ENCODE measurements at regions not wholly inside any gene's neighbourhood (a gene's known extent, or its start where the extent isn't known, plus 50 kb on each side); places are given as distances from the start of the nearest gene placed in this dataset.

DNA sequence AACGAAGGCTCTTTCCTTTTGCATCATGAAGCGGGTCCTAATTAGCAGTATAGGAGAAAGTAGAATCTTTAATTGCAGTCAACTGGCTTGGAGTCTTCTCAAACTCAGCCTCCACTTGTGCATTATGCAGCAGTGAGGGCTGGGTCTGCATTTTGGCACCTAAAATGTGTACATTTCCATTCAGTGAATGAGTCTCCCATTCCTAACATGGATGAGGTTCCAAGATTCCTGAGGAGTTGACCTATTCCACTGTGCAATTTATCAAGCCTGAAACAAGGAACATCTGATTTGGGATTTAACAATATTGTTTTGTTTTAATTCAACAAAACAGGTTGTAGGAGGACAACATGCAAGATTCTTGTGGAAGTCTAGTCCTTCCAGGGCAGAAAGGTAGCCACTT lies 171.8 kb upstream of the S1PR3 start:
- intact Hi-C loops (cut with DNase I; ENCODE audit: low total_unique reads): no loop called here
- no peaks in the 10 kb centered on the region for H3K36me3 ChIP-seq
- 79 to 100% methylated on average over 2 of the region's 2 CpGs for WGBS, 2 donors (ENCODE audit: low coverage in 1 of 2)

DNA sequence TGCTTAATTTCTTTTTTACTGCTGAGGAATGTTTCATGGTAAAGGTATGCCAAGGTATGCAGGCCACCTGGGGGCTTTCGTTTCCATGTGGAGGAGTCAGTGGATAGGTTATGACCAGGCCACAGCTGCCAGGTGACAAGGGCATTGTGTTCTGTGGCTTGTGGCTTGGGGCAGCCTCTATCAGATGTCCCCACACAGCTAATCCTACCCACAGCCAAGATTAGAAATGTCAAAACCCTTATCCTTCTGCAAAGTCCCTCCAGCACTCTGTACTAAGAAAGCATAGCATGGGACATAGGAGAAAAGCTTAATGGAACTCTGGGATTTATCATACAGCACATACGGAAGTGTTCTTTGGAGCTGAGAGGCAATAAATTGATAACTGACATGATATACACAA lies 171.2 kb upstream of the S1PR3 start:
- no peak overlapping the region for H3K4me3 ChIP-seq
- TF ChIP-seq POLR2A (IDR thresholded peaks at IDR 0.05) (no peak), POLR2AphosphoS5 (IDR thresholded peaks at IDR 0.05) (no peak), EP300 (IDR thresholded peaks at IDR 0.05; ENCODE audit: low read depth) (no peak)
- TF ChIP-seq, protein P1, sequence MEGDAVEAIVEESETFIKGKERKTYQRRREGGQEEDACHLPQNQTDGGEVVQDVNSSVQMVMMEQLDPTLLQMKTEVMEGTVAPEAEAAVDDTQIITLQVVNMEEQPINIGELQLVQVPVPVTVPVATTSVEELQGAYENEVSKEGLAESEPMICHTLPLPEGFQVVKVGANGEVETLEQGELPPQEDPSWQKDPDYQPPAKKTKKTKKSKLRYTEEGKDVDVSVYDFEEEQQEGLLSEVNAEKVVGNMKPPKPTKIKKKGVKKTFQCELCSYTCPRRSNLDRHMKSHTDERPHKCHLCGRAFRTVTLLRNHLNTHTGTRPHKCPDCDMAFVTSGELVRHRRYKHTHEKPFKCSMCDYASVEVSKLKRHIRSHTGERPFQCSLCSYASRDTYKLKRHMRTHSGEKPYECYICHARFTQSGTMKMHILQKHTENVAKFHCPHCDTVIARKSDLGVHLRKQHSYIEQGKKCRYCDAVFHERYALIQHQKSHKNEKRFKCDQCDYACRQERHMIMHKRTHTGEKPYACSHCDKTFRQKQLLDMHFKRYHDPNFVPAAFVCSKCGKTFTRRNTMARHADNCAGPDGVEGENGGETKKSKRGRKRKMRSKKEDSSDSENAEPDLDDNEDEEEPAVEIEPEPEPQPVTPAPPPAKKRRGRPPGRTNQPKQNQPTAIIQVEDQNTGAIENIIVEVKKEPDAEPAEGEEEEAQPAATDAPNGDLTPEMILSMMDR (IDR thresholded peaks at IDR 0.05): no peak
- H3K4me1 ChIP-seq: no peaks in the 10 kb centered on the region
- no peaks in the 10 kb centered on the region for H3K27me3 ChIP-seq
- no peaks in the 10 kb centered on the region for H3K36me3 ChIP-seq
- no peak for DNase-seq
- intact Hi-C loops (cut with DNase I; ENCODE audit: low total_unique reads) (no loop called here), in situ Hi-C loops (cut with MboI; ENCODE audit: low pct_ligation_motif_present in 1 of 4, low pct_unique_long_range_greater_than_20kb in 1 of 4, low sequenced_read_pairs in 3 of 4) (no loop called here)
- no peaks in the 10 kb centered on the region for H3K9me3 ChIP-seq
- H3K27ac ChIP-seq: no peak overlapping the region
- 73 to 83% methylated on average over 1 to 2 of the region's 2 CpGs for WGBS, 2 donors (ENCODE audit: low coverage in 1 of 2)

More for the DNA sequence above, 171.8 kb upstream of the S1PR3 start:
- no peaks in the 10 kb centered on the region for H3K4me1 ChIP-seq
- no peak overlapping the region for H3K27ac ChIP-seq
- no peaks in the 10 kb centered on the region for H3K27me3 ChIP-seq
- H3K4me3 ChIP-seq: no peak overlapping the region
- TF ChIP-seq POLR2AphosphoS5 (IDR thresholded peaks at IDR 0.05) (no peak), EP300 (IDR thresholded peaks at IDR 0.05; ENCODE audit: low read depth) (no peak), POLR2A (IDR thresholded peaks at IDR 0.05) (no peak)
- TF ChIP-seq, protein P1 (IDR thresholded peaks at IDR 0.05): no peak
- in situ Hi-C loops (cut with MboI; ENCODE audit: low pct_ligation_motif_present in 1 of 4, low pct_unique_long_range_greater_than_20kb in 1 of 4, low sequenced_read_pairs in 3 of 4): no loop called here
- no peaks in the 10 kb centered on the region for H3K9me3 ChIP-seq
- no peak for DNase-seq

DNA sequence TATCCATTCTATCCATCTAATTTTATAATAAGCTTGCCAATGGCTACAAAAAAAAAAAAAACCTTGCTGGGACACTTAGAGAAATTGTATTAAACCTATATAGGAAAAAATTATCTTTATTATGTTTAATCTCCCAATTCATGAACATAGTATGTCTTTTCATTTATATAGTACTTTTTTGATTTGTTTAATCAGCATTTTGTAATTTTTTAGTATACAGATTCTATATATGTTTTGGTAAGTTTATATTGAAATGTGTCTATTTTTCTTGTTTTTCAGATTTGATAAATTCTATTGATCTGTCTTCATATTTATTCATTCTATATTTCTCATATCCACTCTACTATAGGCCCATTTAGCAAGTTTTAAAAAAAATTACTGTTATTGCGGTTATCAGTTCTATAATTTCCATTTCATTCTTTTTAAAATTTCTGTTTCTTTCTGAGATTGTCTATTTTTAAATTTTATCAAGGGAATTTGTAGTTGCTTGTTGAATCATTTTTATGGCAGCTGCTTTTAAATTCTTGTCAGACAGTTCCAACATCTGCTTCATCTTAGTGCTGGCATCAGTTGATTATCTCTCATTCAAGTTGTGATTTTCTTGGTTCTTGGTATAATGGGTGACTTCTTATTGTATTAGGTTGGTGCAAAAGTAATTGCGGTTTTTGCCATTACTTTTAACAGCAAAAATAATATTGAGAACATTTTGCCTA lies 170.1 kb upstream of the S1PR3 start:
- intact Hi-C loops (cut with DNase I; ENCODE audit: low total_unique reads) (no loop called here), in situ Hi-C loops (cut with MboI; ENCODE audit: low pct_ligation_motif_present in 1 of 4, low pct_unique_long_range_greater_than_20kb in 1 of 4, low sequenced_read_pairs in 3 of 4) (no loop called here)
- WGBS, 2 donors (ENCODE audit: low coverage in 1 of 2): 76 to 82% methylated on average over 2 of the region's 2 CpGs
- no peaks in the 10 kb centered on the region for H3K36me3 ChIP-seq
- no peak for DNase-seq
- no peak overlapping the region for H3K4me3 ChIP-seq
- no peaks in the 10 kb centered on the region for H3K9me3 ChIP-seq
- no peaks in the 10 kb centered on the region for H3K27me3 ChIP-seq
- TF ChIP-seq POLR2AphosphoS5 (IDR thresholded peaks at IDR 0.05) (no peak), POLR2A (IDR thresholded peaks at IDR 0.05) (no peak), EP300 (IDR thresholded peaks at IDR 0.05; ENCODE audit: low read depth) (no peak)
- TF ChIP-seq, protein P1 (IDR thresholded peaks at IDR 0.05): no peak
- no peaks in the 10 kb centered on the region for H3K4me1 ChIP-seq
- no peak overlapping the region for H3K27ac ChIP-seq

DNA sequence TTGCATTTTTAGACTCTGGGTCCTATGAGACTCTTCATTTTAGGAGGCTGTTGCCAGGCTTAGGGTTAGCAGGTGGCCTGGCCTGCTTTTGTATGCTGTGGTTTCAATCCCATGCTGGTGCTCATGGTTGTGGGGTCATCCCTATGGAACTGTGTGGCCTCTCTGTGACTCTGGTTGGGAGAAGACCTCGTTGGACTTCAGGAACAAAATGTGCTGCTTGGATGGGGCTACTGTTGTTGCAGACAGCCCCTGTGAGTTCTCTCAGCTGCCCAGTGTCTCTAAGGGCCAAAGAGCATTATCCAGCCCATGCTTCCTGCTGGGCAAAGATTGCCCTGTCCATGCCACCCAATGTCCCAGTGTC lies 169.5 kb upstream of the S1PR3 start:
- no peaks in the 10 kb centered on the region for H3K9me3 ChIP-seq
- intact Hi-C loops (cut with DNase I; ENCODE audit: low total_unique reads): no loop called here
- H3K36me3 ChIP-seq: no peaks in the 10 kb centered on the region
- no peaks in the 10 kb centered on the region for H3K4me1 ChIP-seq
- no peak overlapping the region for H3K27ac ChIP-seq
- DNase-seq: no peak
- 57% methylated on average over 1 of the region's 1 CpG; no CpG with 5 or more reads in 1 of the 2 donors for WGBS, 2 donors (ENCODE audit: low coverage in 1 of 2)
- TF ChIP-seq, protein P1 (IDR thresholded peaks at IDR 0.05): no peak
- TF ChIP-seq EP300 (IDR thresholded peaks at IDR 0.05; ENCODE audit: low read depth) (no peak), POLR2A (IDR thresholded peaks at IDR 0.05) (no peak), POLR2AphosphoS5 (IDR thresholded peaks at IDR 0.05) (no peak)
- no peaks in the 10 kb centered on the region for H3K27me3 ChIP-seq
- in situ Hi-C loops (cut with MboI; ENCODE audit: low pct_ligation_motif_present in 1 of 4, low pct_unique_long_range_greater_than_20kb in 1 of 4, low sequenced_read_pairs in 3 of 4): no loop called here
- no peak overlapping the region for H3K4me3 ChIP-seq

All from transverse colon (tissue), 4 donors.